ELR (cell line): ENCODE measurements at regions not wholly inside any gene's neighbourhood (a gene's known extent, or its start where the extent isn't known, plus 50 kb on each side); places are given as distances from the start of the nearest gene placed in this dataset.

Source experiments
- DNase-seq: peaks from one replicate; pipeline ENCODE4 v3.0.0-alpha.2; 2015; ENCODE audit warnings: low read depth

- no peak for DNase-seq
These were observed 177.7 kb upstream of the RAB4A start for GRCh38 chr1:229093238-229093540.

GRCh38 chr1:229093609-229094336 lies 177.1 kb upstream of the RAB4A start:
- no peak for DNase-seq

GRCh38 chr1:229094476-229095311 lies 176.2 kb upstream of the RAB4A start:
- peak; percentile 53 for DNase-seq

GRCh38 chr1:229095325-229095724 lies 175.6 kb upstream of the RAB4A start:
- DNase-seq, result no peak

- DNase-seq, result no peak
These were observed 173.6 kb upstream of the RAB4A start for GRCh38 chr1:229097356-229097755.

- no peak for DNase-seq
These were observed 172.6 kb upstream of the RAB4A start for GRCh38 chr1:229098361-229098760.

- DNase-seq, result no peak
These were observed 171.9 kb upstream of the RAB4A start for GRCh38 chr1:229098903-229099578.

GRCh38 chr1:229101011-229101871 lies 169.7 kb upstream of the RAB4A start:
- no peak for DNase-seq

- DNase-seq, result no peak
These were observed 168.0 kb upstream of the RAB4A start for GRCh38 chr1:229102741-229103391.

- no peak for DNase-seq
These were observed 166.3 kb upstream of the RAB4A start for GRCh38 chr1:229104654-229105053.

GRCh38 chr1:229105109-229105508 lies 165.8 kb upstream of the RAB4A start:
- DNase-seq, result no peak

- no peak for DNase-seq
These were observed 164.9 kb upstream of the RAB4A start for GRCh38 chr1:229105822-229106525.

GRCh38 chr1:229106526-229107125 lies 164.3 kb upstream of the RAB4A start:
- no peak for DNase-seq

GRCh38 chr1:229107304-229107815 lies 163.6 kb upstream of the RAB4A start:
- no peak for DNase-seq

- DNase-seq, result no peak
These were observed 162.9 kb upstream of the RAB4A start for GRCh38 chr1:229107972-229108371.

- DNase-seq, result no peak
These were observed 162.2 kb upstream of the RAB4A start for GRCh38 chr1:229108598-229109201.

GRCh38 chr1:229109320-229109761 lies 161.6 kb upstream of the RAB4A start:
- no peak for DNase-seq

GRCh38 chr1:229110986-229111385 lies 159.9 kb upstream of the RAB4A start:
- no peak for DNase-seq

GRCh38 chr1:229111703-229112319 lies 159.1 kb upstream of the RAB4A start:
- DNase-seq, result no peak
